T-helper 2 cell (primary cell): ENCODE measurements at regions not wholly inside any gene's neighbourhood (a gene's known extent, or its start where the extent isn't known, plus 50 kb on each side); places are given as distances from the start of the nearest gene placed in this dataset.

Source experiments
- DNase-seq, 5 experiments: peaks; one replicate each; pipeline versions ENCODE4 v3.0.0 to v3.0.0-alpha.2; 2012 to 2022

- DNase-seq, result no peak
Observed at GRCh38 chr11:104830508-104830907, 67.8 kb downstream of the CASP12 start.

DNA sequence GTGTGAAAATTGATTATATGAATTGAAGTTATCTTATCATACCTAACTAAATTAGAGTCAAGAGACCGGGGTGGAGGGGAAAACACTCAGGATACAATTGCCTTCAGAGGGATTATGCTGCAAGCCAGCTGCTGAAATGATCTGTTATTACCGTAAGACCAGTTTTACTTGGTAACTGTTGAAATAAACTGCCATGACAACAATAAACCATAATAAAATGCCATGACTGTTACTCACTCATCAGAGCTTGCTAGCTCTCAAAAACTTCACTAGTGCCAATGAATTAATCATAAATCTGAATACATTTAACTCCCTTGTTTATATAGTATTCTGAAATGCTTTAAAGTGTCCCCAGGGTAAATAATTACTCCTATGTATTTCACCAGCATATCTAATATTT lies 68.2 kb downstream of the CASP12 start:
- no peak for DNase-seq

DNA sequence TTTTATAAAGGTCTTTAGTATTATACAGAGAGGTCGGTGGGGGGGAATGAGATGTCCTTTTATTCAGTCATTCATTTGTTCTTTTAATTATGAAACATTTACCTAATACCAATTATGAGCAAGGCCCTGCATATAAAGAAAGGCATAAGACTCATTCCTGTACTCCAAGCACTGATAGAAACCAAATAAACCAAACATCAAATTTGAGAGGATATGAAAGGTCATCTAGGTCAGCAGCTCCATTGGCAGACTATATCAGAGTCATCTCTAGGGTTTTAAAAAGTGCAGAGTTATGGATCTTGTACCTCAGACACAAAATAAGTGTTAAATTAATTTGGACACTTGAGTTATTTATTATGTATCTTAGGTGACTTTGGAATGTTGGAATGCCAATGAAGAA lies 71.5 kb downstream of the CASP12 start:
- peak in 1 of 5 experiments; percentile 7 for DNase-seq

DNA sequence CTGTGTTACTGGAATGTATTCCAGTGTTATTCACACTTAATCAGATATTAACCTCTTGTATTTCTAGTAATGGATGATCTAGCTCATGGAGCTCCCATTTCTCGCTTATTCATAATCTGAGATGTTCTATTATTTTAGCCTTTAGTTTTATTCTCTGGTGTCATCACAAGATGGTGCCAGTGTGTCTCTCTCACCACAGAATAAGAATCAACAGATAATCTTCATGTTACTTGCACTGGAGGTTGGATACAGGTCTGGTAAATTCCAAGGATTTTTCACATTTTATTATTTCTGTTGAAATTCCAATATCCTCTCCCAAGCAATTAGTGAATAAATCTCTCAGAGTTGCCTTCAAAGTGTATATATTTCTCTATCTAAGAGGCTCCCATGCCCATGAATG lies 74.6 kb downstream of the CASP12 start:
- no peak for DNase-seq

DNA sequence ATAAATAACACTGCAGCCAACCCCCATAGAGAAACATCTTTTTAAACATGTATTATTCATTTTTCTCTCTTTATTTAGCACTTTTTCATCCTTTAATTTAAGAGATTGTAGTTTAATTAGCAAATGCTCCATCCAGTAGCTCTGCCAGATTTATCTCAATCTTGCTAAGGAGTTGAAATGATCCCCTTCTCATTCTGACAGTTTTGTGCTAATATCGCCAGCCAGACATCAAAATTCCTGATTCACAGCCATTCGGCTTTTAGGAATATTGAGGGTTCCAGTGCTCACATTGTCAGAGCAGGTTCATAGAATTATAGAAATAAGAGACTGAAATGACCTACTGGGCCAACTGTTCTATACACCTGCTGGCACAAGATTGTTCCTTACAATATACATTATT lies 77.8 kb downstream of the CASP12 start:
- no peak for DNase-seq

DNA sequence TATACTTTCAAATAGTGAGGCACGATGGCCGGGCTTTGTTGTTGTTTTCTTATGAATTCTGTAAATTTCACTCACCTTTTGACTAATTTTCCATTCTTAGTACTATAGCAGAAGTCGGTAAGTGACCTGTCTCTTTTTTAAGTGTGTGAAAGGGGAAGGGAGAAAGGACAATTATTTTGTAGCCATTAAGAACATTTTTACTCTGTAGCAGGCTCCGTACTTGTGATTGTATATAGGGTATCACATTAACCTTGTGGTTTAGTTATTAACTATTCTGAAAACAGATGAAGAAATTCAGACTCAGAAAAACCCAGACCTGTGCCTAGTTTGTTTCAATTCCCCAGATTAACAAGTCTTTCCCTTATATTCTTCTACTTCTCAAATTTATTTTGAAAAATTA lies 78.7 kb downstream of the CASP12 start:
- no peak for DNase-seq

GRCh38 chr11:104819107-104819506 lies 79.2 kb downstream of the CASP12 start:
- DNase-seq, result no peak

GRCh38 chr11:104817973-104818372 lies 80.3 kb downstream of the CASP12 start:
- no peak for DNase-seq

- DNase-seq, result no peak
Observed at GRCh38 chr11:104813532-104813931, 84.7 kb downstream of the CASP12 start.

DNA sequence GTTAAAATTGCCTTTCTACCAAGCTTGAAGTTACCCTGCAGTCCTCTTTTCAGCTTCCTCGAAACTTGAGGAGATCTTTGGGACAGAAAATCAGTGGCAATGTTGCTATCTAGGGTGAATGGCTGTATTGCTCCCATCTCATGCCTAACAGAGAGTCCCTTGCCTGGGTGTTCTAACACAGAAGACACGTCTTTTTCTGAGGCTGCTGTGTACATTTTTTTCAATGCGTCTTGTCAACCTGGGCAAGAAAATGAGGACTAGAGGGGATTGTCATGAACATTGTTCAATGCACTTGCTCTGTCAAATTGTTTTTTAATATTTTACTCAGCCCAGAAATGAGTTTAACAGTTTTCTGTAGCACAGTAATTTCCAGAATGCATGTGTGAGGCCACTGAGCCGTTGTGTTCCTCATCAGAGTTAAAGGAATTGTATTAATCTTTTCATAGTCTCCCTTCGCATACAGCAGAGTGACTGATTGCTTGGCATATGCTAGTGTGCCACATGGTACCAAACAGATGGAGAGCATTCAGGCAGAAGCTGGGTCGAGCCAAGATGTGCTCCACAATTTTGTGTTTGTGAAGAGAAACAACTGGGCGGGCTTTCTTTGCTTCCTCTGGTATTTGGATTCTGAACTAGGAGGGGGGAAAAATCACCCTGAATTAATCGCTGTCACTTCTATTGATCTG lies 86.0 kb downstream of the CASP12 start:
- no peak for DNase-seq

DNA sequence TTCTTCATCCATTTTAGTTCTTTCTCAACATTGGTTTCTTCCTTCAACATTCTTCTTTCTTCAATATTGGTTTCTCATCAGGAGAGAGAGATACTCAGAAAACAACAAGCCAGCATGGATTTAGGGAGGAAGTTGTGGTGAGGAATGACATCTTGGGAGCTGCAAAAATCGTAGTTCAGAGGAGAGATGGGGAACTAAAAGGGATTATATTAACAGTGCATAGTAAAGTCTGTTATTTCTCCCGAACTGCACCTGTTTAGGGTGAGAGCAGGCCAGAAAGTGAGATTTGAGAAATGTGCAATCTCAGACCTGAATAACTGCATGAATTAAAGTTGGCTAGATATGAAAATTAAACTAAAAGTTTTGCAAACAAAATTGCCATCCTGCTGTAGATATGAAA lies 94.5 kb downstream of the CASP12 start:
- no peak for DNase-seq

DNA sequence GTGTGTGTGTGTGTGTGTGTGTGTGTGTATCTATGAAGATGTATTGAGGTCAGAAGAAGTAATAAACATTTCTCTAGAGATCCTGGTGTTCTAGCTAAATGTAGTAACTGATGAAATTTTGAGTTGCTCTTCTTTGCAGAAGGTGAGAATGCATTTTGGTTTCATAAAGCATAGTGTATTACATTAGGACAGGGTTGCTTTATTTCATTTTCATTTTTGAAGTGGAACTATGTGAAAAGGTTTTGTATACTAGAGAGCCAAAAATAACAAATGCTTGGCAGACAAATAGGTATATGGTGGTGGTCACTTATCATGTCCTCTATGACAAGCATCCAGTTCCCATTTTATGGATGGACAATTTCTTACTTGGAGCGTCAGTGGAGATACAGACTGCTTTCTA lies 99.0 kb downstream of the CASP12 start:
- peak in 1 of 5 experiments; percentile 51 for DNase-seq

- no peak for DNase-seq
Observed at GRCh38 chr11:104798789-104799188, 99.5 kb downstream of the CASP12 start.

DNA sequence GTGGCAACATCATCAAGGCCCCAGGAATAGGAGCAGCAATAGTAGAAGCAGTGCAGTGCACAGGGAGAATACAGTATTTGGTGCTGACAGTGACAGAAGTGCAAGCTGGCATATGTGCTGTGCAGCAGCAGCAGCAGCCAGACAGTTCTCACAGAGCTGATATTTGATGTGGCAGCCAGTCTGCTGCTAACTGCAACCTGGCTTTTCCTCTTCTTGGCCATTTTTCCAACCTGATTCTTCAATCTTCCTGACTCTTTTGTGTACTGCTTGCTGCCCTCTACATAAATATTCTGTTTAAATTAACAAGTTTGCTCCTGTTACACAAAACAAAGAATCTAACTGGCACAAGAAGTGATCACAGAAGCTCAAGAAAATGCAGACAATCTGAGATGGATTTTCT lies 102.0 kb downstream of the CASP12 start:
- DNase-seq, result no peak

DNA sequence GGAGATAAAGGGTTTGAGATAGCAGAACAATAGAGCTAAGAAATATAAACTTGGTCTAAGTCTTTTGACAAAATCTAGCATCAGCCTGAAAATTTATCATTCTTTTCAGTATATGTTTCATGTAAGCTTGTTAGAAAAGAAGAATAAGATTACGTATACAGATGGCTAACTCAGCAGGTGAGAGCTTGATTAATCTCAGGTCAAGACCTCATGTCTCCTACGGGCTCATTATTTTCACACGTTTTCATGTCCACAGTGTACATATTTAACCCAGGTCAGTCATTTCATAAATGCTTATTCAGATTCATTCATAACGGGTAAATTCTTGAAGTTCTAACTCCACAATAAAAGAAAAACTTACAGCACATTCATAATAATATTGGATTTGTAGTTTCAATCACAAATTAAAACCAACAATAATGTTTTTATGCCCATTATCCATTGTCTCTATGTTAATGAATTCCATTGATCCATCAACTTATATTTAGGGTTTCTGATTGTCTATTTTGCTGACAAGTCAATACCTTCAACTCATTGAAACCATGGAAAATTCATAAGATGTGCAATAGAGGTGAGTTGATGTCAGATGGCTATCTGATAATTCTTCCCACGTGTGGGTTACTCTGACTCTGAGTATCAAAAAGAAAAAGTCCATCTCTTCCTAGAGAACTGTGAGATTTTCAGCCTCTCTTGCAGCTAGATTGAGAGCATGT lies 102.6 kb downstream of the CASP12 start:
- no peak for DNase-seq

GRCh38 chr11:104792861-104793260 lies 105.4 kb downstream of the CASP12 start:
- DNase-seq, result no peak

DNA sequence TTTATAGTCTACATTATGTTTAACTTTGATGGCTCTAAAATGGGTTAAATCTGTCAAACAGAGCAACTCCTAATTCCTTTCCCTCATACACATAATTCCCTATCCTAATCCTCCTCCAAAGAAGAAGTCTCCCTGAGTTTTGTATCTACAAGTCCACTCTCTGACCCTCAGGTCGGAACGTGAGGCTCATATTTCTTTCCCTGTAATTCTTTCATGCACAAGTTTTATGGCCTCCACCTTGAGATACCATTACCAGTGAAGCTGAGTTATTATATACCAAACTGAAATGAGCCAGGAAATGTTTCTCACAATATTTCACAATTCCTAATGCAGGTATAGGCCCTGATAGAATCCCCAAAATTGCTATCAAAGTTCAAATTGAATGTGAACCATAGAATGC lies 106.4 kb downstream of the CASP12 start:
- DNase-seq, result no peak

GRCh38 chr11:104784684-104785460 lies 113.4 kb downstream of the CASP12 start:
- DNase-seq, result no peak

GRCh38 chr11:104783241-104783640 lies 115.0 kb downstream of the CASP12 start:
- no peak for DNase-seq

DNA sequence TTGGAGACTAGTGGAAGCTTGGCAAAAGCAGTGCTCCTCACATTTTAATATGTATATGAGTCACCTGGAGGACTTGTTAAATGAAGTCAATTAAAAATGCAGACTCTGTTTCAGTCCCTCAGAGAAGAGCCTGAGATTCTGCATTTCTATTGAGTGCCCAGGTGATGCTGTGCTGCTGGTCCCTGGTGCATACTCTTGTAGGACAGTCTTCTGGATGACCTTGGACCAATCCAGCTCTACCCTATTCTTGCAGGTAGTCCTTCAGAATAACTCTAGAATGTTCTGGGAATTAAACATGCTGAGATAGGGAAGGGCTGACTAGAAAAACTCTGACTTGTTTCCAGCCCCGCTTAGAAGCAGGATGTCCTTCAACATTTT lies 115.9 kb downstream of the CASP12 start:
- DNase-seq, result no peak

GRCh38 chr11:104781719-104782376 lies 116.4 kb downstream of the CASP12 start:
- no peak for DNase-seq

DNA sequence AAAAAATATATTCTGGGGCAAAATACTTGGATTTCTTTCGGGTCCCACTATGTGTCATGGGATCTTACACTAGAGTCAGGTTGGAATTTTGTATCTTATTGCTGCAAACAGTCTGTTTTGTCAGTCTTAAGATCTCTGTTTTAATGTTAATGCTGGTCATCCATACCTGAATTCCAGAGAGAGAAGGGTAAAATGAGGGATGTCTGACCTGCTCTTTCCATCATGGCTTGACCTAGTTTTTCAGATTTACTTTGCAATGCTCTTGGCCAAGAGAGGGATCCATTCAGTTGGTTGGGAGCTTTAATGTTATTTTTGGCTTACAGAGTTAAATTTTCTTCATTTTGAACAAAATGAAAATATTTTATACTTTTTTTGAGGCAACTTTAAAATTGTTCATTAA lies 117.2 kb downstream of the CASP12 start:
- DNase-seq, result no peak

GRCh38 chr11:104776501-104777170 lies 121.6 kb downstream of the CASP12 start:
- no peak for DNase-seq
